ENCODE measurements at regions not wholly inside any gene's neighbourhood (a gene's known extent, or its start where the extent isn't known, plus 50 kb on each side); places are given as distances from the start of the nearest gene placed in this dataset.

DNA sequence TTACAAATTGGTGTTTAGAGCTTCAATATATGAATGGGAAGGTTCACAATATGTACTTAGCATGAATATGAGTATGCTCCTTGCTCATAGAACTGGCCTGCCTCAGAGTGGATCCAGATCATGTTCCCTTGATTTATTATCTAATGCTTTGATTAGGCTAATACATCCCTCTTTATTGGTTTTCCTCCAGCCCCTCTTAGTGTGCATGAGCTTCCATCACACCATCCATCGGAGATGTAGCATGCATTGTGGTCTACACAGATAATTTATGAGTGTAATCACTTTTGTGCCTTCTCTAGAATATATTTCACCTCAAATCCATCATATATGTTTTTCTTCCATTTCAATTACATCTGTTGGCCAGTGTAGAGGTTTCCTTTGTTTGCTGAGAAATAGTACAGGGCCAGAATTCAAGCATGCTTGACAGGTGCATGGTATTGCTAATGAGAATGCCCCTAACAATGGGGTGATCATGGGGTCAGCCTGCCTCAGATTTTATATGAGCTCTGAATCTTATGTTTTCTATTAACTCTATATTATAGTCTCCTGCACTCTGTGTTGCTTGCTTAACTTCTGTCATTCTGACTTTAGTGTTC is 786.4 kb upstream of the ARPP21 start:
- no peak for TF ChIP-seq MYC (IDR thresholded peaks at IDR 0.05; ENCODE audit: low read depth, low read length)
- TF ChIP-seq, protein P1, sequence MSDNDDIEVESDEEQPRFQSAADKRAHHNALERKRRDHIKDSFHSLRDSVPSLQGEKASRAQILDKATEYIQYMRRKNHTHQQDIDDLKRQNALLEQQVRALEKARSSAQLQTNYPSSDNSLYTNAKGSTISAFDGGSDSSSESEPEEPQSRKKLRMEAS (IDR thresholded peaks at IDR 0.05; ENCODE audit: low read depth, low read length), result no peak
- TF ChIP-seq, protein P2, sequence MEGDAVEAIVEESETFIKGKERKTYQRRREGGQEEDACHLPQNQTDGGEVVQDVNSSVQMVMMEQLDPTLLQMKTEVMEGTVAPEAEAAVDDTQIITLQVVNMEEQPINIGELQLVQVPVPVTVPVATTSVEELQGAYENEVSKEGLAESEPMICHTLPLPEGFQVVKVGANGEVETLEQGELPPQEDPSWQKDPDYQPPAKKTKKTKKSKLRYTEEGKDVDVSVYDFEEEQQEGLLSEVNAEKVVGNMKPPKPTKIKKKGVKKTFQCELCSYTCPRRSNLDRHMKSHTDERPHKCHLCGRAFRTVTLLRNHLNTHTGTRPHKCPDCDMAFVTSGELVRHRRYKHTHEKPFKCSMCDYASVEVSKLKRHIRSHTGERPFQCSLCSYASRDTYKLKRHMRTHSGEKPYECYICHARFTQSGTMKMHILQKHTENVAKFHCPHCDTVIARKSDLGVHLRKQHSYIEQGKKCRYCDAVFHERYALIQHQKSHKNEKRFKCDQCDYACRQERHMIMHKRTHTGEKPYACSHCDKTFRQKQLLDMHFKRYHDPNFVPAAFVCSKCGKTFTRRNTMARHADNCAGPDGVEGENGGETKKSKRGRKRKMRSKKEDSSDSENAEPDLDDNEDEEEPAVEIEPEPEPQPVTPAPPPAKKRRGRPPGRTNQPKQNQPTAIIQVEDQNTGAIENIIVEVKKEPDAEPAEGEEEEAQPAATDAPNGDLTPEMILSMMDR (IDR thresholded peaks at IDR 0.05; ENCODE audit: low read depth, low read length), result no peak
- TF ChIP-seq POLR2A (IDR thresholded peaks at IDR 0.05; ENCODE audit: extremely low read depth, insufficient read length), result no peak
- no peak for DNase-seq (ENCODE audit: low read depth)
- no peak overlapping the region for H3K4me3 ChIP-seq (ENCODE audit: low read depth, low read length)

DNA sequence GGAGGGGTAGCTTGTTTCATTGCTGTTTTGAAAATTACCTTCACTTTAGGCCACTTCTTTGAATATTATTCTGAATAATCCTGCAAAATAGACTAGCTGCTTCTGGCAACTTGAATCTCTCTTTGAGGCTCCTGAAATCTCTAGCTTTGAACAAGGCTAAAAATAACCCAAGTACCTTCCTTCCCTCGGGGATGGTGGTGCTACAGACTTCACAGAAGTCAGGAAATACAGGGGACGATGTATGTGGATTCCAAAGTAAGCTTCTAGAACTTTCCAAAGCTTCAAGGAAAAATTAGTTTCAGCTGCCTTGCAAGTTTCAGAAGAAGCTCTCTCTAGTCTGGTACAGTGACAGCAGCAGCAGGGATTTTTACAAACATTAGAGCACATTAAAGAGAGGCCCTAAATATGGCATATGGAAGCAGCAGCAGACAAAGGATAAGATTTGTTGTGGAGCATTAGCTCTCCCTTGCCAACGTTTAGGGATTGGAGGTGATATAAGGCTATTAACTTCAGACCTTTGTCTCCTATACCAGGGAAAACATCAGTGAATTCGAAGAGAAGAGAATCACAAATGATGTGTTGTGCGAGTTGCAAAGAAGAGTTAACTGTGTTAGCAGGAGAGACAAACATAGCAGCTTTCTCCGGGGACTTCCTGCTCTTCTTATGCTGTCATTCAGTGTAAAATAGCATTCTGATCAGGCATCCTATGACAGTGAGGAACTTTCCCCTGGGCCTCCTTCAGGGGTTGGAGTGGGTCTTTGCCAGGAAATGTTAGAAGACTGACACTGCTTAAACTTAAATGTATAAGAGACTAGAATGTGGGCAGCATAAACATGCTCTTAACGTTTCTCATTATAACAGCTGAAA is 783.0 kb upstream of the ARPP21 start:
- no peak for TF ChIP-seq POLR2A (IDR thresholded peaks at IDR 0.05; ENCODE audit: extremely low read depth, insufficient read length)
- TF ChIP-seq, protein P1 (IDR thresholded peaks at IDR 0.05; ENCODE audit: low read depth, low read length), result no peak
- TF ChIP-seq, protein P2 (IDR thresholded peaks at IDR 0.05; ENCODE audit: low read depth, low read length), result no peak
- TF ChIP-seq MYC (IDR thresholded peaks at IDR 0.05; ENCODE audit: low read depth, low read length), result no peak
- no peak overlapping the region for H3K4me3 ChIP-seq (ENCODE audit: low read depth, low read length)
- no peak for DNase-seq (ENCODE audit: low read depth)

DNA sequence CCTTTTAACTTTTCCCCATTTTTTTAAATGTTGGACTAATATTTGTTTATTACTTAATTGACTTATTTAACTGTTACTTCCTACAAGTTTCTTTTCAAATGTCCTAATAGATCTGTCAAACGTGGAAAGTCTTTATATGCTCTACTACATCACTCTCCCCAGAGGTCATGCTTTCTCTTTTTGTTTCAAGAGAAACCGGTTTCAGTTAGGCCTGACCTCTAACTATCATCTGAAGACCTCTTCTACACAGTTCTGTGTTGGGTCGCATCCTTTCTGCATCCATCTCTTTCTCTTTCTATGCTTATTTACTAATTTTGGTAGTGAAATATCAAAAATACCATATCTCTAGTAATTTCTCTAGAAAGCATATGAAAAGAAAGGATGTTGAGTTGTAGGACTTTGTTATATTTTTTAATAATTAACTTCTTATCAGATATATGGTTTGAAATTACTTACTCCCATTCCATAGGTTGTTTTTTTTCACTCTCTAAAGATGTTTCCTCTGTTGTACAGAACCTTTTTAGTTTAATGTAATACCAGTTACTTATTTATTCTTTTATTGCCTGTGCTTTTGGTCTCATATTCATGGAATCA is 781.2 kb upstream of the ARPP21 start:
- TF ChIP-seq, protein P2 (IDR thresholded peaks at IDR 0.05; ENCODE audit: low read depth, low read length), result no peak
- TF ChIP-seq, protein P1 (IDR thresholded peaks at IDR 0.05; ENCODE audit: low read depth, low read length), result no peak
- TF ChIP-seq POLR2A (IDR thresholded peaks at IDR 0.05; ENCODE audit: extremely low read depth, insufficient read length) (no peak), MYC (IDR thresholded peaks at IDR 0.05; ENCODE audit: low read depth, low read length) (no peak)
- no peak overlapping the region for H3K4me3 ChIP-seq (ENCODE audit: low read depth, low read length)
- no peak for DNase-seq (ENCODE audit: low read depth)

DNA sequence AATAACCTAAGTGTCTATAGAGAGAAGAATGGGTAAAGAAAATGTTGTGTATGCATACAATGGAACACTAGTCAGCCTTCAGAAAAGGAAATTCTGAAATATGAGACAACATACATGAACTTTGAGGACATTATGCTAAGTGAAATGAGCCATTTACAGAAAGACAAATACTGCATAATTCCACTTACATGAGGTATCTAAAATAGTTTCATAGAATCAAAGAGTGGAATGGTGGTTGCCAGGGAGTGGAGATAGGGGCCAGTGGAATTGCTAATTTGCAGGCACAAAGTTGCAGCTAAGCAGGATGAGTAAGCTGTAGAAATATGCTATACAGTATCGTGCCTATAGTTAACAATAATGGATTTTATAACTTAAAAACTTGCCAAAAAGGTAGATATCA is 779.6 kb upstream of the ARPP21 start:
- no peak for DNase-seq (ENCODE audit: low read depth)
- no peak for TF ChIP-seq MYC (IDR thresholded peaks at IDR 0.05; ENCODE audit: low read depth, low read length)
- H3K4me3 ChIP-seq (ENCODE audit: low read depth, low read length), result no peak overlapping the region

DNA sequence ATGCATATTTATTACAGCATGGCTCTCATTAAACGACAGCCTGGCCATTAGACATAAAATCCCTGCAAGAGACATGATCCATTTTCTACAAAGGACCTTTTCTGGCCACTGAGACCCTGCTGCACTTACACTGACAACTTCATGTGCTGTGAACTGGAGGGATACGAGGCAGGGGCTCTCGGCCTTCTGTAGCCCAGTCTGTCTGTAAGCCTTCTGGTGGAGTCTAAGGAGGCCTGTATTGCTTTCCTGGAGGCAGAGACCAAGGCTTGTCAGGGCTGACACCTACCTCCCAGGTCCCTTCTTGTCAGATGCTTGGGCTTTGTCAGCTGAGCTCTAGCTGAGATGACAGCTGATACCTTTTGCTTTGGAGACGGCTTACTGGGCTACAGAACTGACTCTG is 776.9 kb upstream of the ARPP21 start:
- no peak for DNase-seq (ENCODE audit: low read depth)
- TF ChIP-seq MYC (IDR thresholded peaks at IDR 0.05; ENCODE audit: low read depth, low read length) (no peak), POLR2A (IDR thresholded peaks at IDR 0.05; ENCODE audit: extremely low read depth, insufficient read length) (no peak)
- TF ChIP-seq, protein P1 (IDR thresholded peaks at IDR 0.05; ENCODE audit: low read depth, low read length), result no peak
- TF ChIP-seq, protein P2 (IDR thresholded peaks at IDR 0.05; ENCODE audit: low read depth, low read length), result no peak

DNA sequence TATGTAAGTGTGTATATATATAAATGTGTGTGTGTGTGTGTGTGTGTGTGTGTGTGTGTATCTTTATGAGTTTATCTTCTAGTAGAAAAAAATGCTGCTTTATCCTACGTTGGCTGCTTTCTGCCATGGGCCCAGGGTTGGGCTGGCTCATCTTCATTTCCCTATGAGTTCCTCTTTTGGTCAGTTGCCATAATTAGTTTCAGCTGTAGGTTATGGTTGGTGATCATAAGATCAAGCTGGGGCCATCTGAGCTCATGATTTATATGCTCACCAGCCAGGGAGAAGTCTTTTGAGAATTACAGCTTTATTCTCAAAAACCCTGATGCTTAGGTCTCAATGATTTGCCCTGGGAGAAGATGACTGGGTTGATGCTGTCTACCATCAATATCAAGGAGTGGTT is 775.8 kb upstream of the ARPP21 start:
- no peak for DNase-seq (ENCODE audit: low read depth)
- TF ChIP-seq, protein P2 (IDR thresholded peaks at IDR 0.05; ENCODE audit: low read depth, low read length), result no peak
- no peak for TF ChIP-seq MYC (IDR thresholded peaks at IDR 0.05; ENCODE audit: low read depth, low read length)
- TF ChIP-seq, protein P1 (IDR thresholded peaks at IDR 0.05; ENCODE audit: low read depth, low read length), result no peak
- TF ChIP-seq POLR2A (IDR thresholded peaks at IDR 0.05; ENCODE audit: extremely low read depth, insufficient read length), result no peak
- no peak overlapping the region for H3K4me3 ChIP-seq (ENCODE audit: low read depth, low read length)

More for the DNA sequence above, 776.9 kb upstream of the ARPP21 start:
- no peak overlapping the region for H3K4me3 ChIP-seq (ENCODE audit: low read depth, low read length)
